Calu3 (cell line): ENCODE measurements at regions not wholly inside any gene's neighbourhood (a gene's known extent, or its start where the extent isn't known, plus 50 kb on each side); places are given as distances from the start of the nearest gene placed in this dataset.

Experiments used
- BruUV-seq: library from RNA; stranded (reverse); fragments of 400-500 nt; replicated peaks from 2 replicates; lab custom pipeline; 2021; lab: Mats Ljungman, UMichigan
- CTCF ChIA-PET: fragments of 300-600 bp; sonication (Branson Sonifier 250); formaldehyde crosslinking; loops from one replicate; lab custom pipeline; 2022; ENCODE audit warnings: antibody characterized with exemption; lab: Charles Lee
- DNase-seq: peaks from one replicate; pipeline ENCODE4 v3.0.0; 2022
- H3K27ac Mint-ChIP-seq: one replicate; pipeline ENCODE4 v1.8.0; 2022; ENCODE audit warnings: mixed read lengths; ENCODE audit not compliant: unreplicated experiment
- H3K27me3 Mint-ChIP-seq: one replicate; pipeline ENCODE4 v1.8.0; 2022; ENCODE audit warnings: mixed read lengths; ENCODE audit not compliant: unreplicated experiment
- H3K36me3 Mint-ChIP-seq: one replicate; pipeline ENCODE4 v1.8.0; 2022; ENCODE audit warnings: mild to moderate bottlenecking, moderate library complexity, mixed read lengths; ENCODE audit not compliant: insufficient read depth, unreplicated experiment
- H3K4me1 Mint-ChIP-seq: one replicate; pipeline ENCODE4 v1.8.0; 2022; ENCODE audit warnings: mild to moderate bottlenecking, low read depth, mixed read lengths; ENCODE audit not compliant: unreplicated experiment
- H3K4me3 Mint-ChIP-seq: one replicate; pipeline ENCODE4 v1.8.0; 2022; ENCODE audit warnings: mild to moderate bottlenecking, low read depth, moderate library complexity, mixed read lengths; ENCODE audit not compliant: unreplicated experiment
- H3K9me3 Mint-ChIP-seq: one replicate; pipeline ENCODE4 v1.8.0; 2022; ENCODE audit warnings: low read depth, mixed read lengths; ENCODE audit not compliant: unreplicated experiment
- intact Hi-C: fragments of 100-400 bp; cut with micrococcal nuclease; formaldehyde crosslinking; loops from one replicate; pipeline ENCODE4 v1.10.0; 2022; ENCODE audit not compliant: unreplicated experiment
- TF ChIP-seq, protein P1 (sequence below): fragments of 200-600 bp; IDR thresholded peaks from one replicate; pipeline ENCODE4 v1.8.0; 2022; ENCODE audit warnings: antibody characterized with exemption; ENCODE audit not compliant: unreplicated experiment

DNA sequence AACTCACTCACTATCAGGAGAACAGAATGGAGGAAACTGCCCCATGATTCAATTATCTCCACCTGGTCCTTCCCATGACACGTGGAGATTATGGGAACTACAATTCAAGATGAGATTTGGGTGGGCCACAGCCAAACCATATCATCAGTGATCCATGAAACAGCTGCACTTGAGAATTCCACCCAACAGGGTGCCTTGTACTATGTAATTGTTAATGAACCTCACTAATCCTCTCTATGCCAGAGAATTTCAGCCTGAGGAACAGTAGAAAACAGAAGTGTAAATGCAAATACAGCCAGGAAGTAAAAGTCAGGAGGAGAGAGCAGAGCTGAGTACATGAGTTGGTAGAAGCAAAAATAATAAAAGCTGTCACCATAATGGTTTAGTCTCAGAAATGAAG, 261.4 kb downstream of the EPHA4 start:
- Mint-ChIP-seq H3K4me1 (peaks cover 8% of the 10 kb centered on the region), H3K36me3 (no peaks in the 10 kb centered on the region), H3K27me3 (no peaks in the 10 kb centered on the region), H3K4me3 (no peak overlapping the region), H3K27ac (no peak overlapping the region), H3K9me3 (peaks cover 2% of the 10 kb centered on the region)
- intact Hi-C loops: no loop called here
- DNase-seq: no peak
- TF ChIP-seq, protein P1, sequence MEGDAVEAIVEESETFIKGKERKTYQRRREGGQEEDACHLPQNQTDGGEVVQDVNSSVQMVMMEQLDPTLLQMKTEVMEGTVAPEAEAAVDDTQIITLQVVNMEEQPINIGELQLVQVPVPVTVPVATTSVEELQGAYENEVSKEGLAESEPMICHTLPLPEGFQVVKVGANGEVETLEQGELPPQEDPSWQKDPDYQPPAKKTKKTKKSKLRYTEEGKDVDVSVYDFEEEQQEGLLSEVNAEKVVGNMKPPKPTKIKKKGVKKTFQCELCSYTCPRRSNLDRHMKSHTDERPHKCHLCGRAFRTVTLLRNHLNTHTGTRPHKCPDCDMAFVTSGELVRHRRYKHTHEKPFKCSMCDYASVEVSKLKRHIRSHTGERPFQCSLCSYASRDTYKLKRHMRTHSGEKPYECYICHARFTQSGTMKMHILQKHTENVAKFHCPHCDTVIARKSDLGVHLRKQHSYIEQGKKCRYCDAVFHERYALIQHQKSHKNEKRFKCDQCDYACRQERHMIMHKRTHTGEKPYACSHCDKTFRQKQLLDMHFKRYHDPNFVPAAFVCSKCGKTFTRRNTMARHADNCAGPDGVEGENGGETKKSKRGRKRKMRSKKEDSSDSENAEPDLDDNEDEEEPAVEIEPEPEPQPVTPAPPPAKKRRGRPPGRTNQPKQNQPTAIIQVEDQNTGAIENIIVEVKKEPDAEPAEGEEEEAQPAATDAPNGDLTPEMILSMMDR: no peak
- CTCF ChIA-PET: no interaction called here
- no TSS peak for BruUV-seq

DNA sequence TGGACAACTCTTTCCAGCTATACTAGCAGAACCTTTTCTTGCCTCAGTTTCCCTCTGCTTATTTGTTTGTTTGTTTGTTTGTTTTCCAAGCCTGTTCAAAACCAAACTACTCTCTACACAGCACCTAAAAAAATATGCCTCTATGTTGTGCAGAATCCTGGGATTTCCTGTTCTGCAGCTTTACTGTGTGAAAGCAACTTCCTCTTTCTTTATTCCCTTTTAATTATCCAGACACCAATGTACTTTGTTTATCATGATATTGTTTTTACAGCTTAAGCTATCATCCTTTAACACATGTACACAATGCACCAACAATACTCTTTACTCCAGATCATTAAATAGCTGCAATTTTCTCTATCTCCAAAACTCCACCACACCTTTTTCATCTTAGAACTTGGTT, 259.5 kb downstream of the EPHA4 start:
- no peak overlapping the region for H3K4me3 Mint-ChIP-seq
- DNase-seq: no peak
- no peaks in the 10 kb centered on the region for H3K36me3 Mint-ChIP-seq
- intact Hi-C loops: no loop called here
- no TSS peak for BruUV-seq
- peaks cover 8% of the 10 kb centered on the region for H3K4me1 Mint-ChIP-seq
- CTCF ChIA-PET: no interaction called here
- TF ChIP-seq, protein P1: no peak
- no peaks in the 10 kb centered on the region for H3K27me3 Mint-ChIP-seq
- H3K27ac Mint-ChIP-seq: no peak overlapping the region
- H3K9me3 Mint-ChIP-seq: peaks cover 2% of the 10 kb centered on the region

DNA sequence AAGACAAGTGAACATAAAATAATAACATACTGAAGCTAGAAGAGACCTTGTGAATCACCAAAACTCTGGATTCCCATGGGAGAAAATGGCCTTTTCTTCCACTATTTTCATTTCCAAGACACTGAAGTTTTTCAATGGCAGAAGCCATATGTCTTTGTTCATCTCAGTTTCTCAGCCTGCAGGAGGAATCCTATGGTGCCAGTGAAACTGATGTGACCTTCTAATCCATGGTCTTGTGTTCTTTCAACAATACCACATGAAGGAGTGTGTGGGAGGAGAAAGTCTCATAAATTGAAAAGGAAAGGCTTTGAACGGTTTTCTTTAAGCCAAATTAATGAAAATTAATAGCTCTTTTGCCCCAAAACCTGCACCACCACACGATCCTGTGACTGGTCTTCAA, 257.3 kb downstream of the EPHA4 start:
- TF ChIP-seq, protein P1: no peak
- Mint-ChIP-seq H3K4me1 (peaks cover 8% of the 10 kb centered on the region), H3K4me3 (no peak overlapping the region), H3K36me3 (no peaks in the 10 kb centered on the region), H3K27me3 (no peaks in the 10 kb centered on the region), H3K27ac (no peak overlapping the region), H3K9me3 (peaks cover 2% of the 10 kb centered on the region)
- CTCF ChIA-PET: no interaction called here
- BruUV-seq: no TSS peak
- no peak for DNase-seq
- intact Hi-C loops: no loop called here

DNA sequence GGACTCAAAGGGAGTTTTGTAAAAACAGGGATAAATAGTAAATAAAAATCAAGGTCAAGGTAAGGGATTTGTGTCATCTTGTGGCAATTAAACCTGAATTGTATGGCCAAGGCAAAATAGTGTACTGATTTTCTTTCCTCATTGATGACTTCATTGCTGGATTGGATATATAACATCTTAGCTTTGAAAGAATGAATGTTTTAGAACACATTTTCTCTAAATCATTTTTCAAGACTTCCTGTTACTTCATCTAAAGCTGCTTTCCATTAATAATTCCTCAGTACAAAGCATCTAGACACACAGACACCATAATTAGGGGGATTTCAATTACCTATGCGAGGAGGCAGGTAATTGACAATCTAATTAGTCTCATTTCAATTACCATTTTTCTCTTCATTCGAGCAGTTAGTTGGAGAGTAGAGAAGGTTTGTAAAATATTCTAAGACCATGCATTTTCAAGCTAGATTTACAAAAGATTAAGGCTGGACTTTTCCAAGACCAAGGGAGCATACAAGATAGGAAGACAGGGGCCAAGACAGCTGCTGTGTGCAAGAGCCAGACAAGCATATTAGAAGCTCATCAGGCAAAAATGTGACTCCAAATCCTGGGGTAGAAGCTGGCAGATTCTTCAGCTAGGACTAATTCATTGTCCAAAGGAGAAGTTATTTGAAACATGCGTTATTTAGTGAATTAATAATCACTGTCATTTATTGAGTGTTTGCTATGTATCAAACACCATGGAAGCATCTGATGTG, 253.6 kb downstream of the EPHA4 start:
- TF ChIP-seq, protein P1: no peak
- Mint-ChIP-seq H3K27ac (no peak overlapping the region), H3K27me3 (no peaks in the 10 kb centered on the region), H3K9me3 (no peaks in the 10 kb centered on the region), H3K4me3 (no peak overlapping the region), H3K36me3 (no peaks in the 10 kb centered on the region), H3K4me1 (peaks cover 22% of the 10 kb centered on the region)
- no peak for DNase-seq
- BruUV-seq: no TSS peak
- intact Hi-C loops: no loop called here
- CTCF ChIA-PET: no interaction called here
